ENCODE measurements at regions not wholly inside any gene's neighbourhood (a gene's known extent, or its start where the extent isn't known, plus 50 kb on each side); places are given as distances from the start of the nearest gene placed in this dataset.

DNA sequence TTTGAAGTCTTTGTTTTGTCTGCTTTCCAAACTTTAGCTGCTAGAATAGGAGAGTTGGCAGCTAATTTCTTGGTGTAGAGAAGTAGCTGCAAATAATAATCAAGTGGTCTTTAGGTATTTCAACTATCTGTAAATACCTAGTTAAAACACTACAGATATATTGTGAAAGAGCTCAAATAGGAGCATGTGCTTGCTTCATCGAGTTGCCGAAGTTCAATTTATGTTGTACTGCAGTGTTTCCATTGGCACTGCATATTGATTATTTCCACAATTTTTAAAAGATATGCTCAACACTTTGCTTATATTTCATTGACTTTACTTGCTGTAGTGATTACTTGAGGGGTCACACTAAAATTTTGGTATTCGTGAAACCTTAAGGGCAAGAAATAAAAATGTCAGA is 131.6 kb upstream of the BMP4 start:
- FAIRE-seq = no peak
- no peak for DNase-seq (ENCODE audit: insufficient read length, low spot score)

DNA sequence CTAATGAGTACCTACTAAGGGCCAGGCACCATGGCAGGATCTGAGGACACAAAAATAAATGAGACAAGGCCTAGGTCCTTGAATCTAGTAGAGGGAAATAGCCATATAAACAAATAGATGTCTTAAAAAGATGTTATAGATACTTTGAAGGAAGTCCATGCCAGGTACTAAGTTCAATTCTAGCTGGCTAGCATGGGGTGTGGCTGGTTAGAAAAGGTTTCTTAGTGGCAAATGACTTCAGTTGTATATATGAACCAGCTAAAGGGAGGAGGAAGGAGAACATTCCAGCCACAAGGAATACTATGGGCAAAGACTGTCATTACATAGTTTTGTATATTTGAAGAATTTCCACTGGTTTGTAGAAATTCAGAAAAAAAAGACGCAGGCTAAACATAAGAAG is 133.6 kb upstream of the BMP4 start:
- no peak for FAIRE-seq
- DNase-seq (ENCODE audit: insufficient read length, low spot score) = no peak

DNA sequence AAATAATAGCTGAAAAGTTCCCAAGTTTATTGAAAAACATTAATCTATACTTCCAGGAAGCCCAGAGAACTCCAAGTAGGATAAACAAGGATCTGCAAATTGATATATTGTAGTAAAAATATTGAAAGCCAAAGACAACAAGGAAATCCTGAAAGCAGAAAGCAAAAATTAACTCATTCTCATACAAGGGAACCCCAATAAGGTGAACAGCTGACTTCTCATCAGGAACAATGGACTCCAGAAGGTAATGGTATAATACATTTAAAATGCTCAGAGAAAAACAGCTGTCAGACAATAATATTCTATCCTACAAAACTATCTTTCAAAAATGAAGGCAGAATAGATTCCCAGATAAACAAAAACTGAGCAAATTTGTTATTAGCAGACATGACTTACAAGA is 138.1 kb upstream of the BMP4 start:
- no peak for DNase-seq (ENCODE audit: insufficient read length, low spot score)
- FAIRE-seq = no peak

DNA sequence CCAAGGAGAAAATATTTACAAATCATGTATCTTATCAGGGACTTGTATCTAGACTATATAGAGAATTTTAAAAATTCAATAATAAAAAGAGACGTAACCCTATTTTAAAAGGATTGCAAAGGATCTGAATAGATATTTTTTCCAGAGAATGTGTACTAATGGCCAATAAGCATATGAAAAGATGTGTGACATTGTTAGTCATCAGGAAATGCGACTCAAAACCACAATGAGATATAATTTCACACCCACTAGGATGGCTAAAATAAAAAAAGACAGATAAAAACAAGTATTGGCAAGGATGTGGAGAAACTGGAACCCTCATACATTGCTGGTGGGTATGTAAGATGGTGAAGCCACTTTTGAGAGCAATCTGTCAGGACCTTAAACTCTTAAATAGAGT is 141.9 kb upstream of the BMP4 start:
- no peak for FAIRE-seq
- DNase-seq (ENCODE audit: insufficient read length, low spot score) = no peak

DNA sequence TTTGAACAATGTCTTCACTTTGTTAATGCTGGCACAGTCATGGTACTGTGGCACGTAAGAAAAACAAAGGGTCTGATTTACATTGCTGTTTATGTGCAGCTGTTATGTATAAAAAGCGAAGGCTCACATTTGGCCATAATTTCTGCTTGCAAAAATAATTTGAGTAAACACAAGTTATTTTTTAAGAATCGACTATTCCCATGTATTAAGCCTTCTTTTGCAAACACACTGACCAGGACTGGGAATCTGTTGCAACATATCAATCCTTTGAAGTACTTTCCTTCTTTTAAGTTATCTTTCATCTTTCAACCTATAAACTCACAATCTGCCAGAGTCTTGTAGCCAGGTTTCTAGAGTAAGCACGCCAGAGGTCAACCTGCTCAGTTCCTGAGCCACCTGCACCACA is 145.4 kb upstream of the BMP4 start:
- DNase-seq (ENCODE audit: insufficient read length, low spot score) (no peak), FAIRE-seq (no peak)

GRCh38 chr14:54102530-54102929 is 145.9 kb upstream of the BMP4 start:
- FAIRE-seq = no peak
- no peak for DNase-seq (ENCODE audit: insufficient read length, low spot score)

DNA sequence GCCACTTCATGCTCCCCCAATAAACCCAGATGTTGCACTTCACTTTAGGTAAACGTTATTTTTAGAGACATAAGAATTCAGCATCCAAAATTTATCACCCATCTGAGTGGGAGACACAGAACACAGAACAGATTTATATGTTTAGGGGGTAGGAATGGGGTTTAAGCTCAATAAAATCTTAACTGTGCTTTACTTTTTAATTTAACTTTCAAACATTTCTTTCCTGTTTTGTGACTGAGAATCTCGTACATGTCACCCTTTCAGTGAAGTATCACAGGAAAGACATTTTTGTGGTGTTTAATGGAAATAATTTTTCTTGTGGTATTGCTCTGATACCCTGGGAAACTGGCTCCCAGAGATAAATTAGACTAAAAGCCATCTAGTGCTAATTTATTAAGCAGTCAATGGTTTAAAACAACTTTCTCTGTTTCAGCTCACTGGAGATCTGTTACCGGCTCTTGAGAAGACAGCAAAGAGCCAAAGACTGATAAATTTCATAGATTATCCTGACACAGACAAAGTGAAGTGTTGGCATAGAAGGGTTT is 148.0 kb upstream of the BMP4 start:
- FAIRE-seq (no peak), DNase-seq (ENCODE audit: insufficient read length, low spot score) (no peak)

DNA sequence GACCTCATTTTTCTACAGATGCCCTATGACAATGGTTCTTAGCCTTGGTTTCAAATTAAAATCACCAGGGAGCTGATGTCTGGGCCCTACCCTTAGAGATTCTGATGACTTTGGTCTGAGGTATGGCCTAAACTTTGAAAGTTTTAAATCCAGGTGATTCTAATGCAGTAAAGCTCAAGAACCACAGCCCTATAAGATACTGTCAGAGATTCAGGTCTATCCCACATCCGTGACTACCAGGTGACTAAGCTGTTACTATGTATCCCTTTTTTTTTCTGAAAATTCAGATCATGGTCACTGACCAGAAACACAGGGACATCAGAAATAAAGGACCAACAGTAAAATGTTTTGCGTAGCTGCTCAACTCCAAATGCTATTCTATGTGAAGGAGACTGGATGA is 148.8 kb upstream of the BMP4 start:
- no peak for DNase-seq (ENCODE audit: insufficient read length, low spot score)
- FAIRE-seq = no peak

- FAIRE-seq (no peak), DNase-seq (ENCODE audit: insufficient read length, low spot score) (no peak)
Observed at GRCh38 chr14:54105898-54106297, 149.3 kb upstream of the BMP4 start.

GRCh38 chr14:54106661-54107377 is 150.2 kb upstream of the BMP4 start:
- peak; percentile 95 for FAIRE-seq
- peak; percentile 14 for DNase-seq (ENCODE audit: insufficient read length, low spot score)

- FAIRE-seq = peak; percentile 92
- peak; percentile 28 for DNase-seq (ENCODE audit: insufficient read length, low spot score)
Observed at GRCh38 chr14:54108481-54109471, 152.2 kb upstream of the BMP4 start.

- FAIRE-seq = peak; percentile 89
- DNase-seq (ENCODE audit: insufficient read length, low spot score) = no peak
Observed at GRCh38 chr14:54109521-54110120, 153.0 kb upstream of the BMP4 start.

DNA sequence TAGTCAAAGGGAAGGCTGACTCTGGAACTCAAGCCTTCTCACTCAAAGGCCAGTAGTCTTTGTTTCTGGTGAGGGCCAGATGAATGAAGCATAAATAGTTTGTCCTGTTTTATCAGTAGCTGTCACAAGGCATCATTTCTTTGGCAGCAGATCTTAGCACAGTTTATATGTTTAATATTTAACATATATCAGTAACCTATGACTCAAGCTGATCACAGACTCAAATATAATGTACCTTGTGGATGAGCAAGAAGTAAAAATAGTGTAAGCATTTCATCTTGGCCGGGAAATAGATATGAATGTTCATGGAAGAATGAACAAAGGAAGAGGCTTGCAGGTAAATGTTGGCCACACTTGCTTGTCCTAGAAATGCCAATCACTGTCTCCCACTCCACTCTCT is 158.3 kb upstream of the BMP4 start:
- DNase-seq (ENCODE audit: insufficient read length, low spot score) (no peak), FAIRE-seq (peak; percentile 66)

DNA sequence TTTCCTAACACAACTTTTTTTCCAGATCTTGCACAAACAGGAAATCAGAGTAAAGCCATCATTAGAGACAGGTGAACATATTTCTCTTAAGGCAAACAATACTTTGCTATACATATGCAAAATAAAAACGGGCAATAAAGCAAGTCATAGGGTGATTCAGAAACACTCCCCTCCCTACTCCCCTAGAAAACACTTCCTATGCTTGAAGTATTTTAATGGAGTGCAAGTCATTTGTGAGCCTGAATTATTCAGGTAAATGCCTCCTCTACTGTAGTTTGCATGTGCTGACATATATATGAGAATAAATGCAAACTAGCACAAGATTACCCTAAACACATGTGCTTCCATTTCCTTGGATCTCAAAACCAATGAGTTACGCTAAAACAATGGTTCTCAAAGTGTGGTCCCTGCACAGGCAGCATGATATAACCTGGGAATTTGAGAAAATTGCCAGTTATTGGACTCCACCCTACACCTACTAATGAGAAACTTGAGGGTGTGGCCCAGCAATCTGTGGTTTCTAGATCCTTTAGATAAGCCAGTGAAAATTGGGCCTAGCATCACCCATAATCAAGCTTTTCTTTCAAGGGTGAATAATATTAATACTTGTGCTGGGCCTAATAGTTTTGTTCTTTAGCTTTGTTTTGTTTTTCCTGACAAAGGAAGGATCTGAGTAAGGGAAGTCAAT is 159.7 kb upstream of the BMP4 start:
- peak; percentile 46 for FAIRE-seq
- no peak for DNase-seq (ENCODE audit: insufficient read length, low spot score)

DNA sequence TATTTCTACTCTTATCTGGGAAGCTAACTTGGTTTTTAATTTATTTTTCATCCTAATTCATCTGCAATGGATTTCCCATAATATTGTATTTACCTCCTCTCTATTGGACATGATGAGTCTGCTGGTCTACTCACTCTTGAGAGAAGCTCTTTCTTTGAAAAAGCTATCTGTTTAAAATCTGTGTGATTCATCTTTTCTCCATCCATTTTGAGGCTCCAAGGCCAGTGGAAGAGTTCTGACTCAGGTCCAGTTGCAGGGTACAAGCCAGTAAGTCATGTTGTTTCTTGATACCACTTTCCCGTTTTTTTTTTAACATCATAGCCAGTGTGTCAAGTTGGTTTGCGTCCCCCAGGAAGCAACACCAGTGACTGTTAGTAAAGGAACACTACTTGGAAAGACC is 160.3 kb upstream of the BMP4 start:
- DNase-seq (ENCODE audit: insufficient read length, low spot score) = no peak
- FAIRE-seq = no peak

- no peak for FAIRE-seq
Observed at GRCh38 chr14:54117396-54117795, 160.8 kb upstream of the BMP4 start.

DNA sequence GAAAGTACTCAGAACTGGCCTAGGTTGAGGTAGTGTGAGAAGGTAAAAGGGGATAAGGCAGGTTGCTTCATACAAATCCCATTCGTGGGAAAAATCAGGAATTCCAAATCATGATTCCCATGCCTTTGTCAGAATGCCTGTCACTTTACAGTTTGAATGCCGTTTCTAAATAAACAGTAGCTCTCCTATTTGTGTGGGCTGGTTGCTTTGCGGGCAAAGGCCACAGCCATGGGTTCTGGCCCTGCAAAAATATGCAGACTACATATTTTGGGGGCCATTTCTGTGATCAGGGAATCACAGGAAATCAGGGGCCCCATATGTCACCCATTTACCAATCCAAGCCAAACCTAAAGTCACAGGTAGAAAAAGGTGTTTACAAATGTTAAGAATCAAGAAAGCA is 161.3 kb upstream of the BMP4 start:
- DNase-seq (ENCODE audit: insufficient read length, low spot score) = no peak
- no peak for FAIRE-seq

More at GRCh38 chr14:54117396-54117795, 160.8 kb upstream of the BMP4 start:
- DNase-seq (ENCODE audit: insufficient read length, low spot score) = no peak

GRCh38 chr14:54120260-54120659 is 163.6 kb upstream of the BMP4 start:
- DNase-seq (ENCODE audit: insufficient read length, low spot score) (no peak), FAIRE-seq (no peak)

DNA sequence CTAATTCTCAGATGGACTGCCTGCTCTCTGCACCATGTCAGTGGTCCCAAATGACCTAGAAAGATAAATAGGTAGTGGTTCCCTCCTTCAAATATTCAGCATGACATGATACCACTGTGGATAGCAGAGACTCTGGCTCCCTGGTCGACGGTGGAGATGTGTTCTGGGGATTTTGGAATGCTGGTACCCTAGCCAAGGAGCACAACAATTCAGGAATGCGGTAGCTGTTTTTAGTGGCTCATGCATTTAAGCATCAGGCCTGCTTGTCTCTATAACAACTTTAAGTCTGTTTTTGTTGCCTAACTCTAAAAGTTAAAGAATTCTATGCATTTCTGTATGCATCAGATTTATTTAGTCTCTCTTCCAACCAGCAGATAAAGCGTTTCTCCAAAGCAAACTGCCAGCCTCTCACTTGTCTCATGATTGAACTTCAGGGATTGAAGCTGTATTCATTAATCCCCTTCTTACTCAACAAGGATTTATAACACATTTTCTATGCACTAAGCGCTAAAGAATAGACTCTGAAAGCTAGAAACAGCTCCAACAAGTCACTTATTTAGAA is 164.9 kb upstream of the BMP4 start:
- no peak for FAIRE-seq
- DNase-seq (ENCODE audit: insufficient read length, low spot score) = no peak

DNA sequence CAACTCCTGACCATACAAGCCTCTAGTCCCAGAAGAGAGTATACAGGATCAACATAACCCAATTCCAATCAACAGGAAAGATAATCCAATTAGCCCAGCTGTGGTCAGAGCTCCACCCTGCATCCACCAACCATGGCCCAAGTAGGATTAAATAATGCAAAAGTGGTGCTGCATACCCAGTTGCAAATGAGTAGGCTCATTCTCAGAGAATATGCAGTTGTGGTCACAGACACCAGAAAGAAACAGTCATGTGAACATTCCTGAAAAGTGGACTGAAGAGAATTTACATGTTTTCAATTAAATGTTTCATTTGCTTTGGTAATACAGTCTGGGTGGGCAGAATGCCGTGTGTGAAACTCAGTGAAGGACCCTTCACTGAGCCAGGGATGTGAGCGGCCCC is 167.2 kb upstream of the BMP4 start:
- no peak for FAIRE-seq
- DNase-seq (ENCODE audit: insufficient read length, low spot score) = no peak

All from HTR-8/SVneo (cell line).